GM23248 (cell line): ENCODE measurements at regions not wholly inside any gene's neighbourhood (a gene's known extent, or its start where the extent isn't known, plus 50 kb on each side); places are given as distances from the start of the nearest gene placed in this dataset.

ENCODE experiments used
- EZH2 ChIP-seq: fragments of 200-600 bp; sonication (generic); IDR thresholded peaks from 2 replicates; pipeline ENCODE4 v1.6.1; 2018; ENCODE audit warnings: antibody characterized with exemption, mild to moderate bottlenecking; ENCODE audit not compliant: insufficient read depth, poor library complexity, severe bottlenecking
- EZH2phosphoT487 ChIP-seq: fragments of 200-600 bp; sonication (generic); IDR thresholded peaks from 2 replicates; pipeline ENCODE4 v1.6.1; 2018; ENCODE audit warnings: antibody characterized with exemption, moderate library complexity, mild to moderate bottlenecking, low read depth; ENCODE audit not compliant: insufficient read depth

- TF ChIP-seq EZH2phosphoT487 (no peak), EZH2 (no peak)
These were observed 59.9 kb upstream of the JAZF1 start for GRCh38 chr7:28240481-28240880.
